ENCODE measurements at regions not wholly inside any gene's neighbourhood (a gene's known extent, or its start where the extent isn't known, plus 50 kb on each side); places are given as distances from the start of the nearest gene placed in this dataset.

DNA sequence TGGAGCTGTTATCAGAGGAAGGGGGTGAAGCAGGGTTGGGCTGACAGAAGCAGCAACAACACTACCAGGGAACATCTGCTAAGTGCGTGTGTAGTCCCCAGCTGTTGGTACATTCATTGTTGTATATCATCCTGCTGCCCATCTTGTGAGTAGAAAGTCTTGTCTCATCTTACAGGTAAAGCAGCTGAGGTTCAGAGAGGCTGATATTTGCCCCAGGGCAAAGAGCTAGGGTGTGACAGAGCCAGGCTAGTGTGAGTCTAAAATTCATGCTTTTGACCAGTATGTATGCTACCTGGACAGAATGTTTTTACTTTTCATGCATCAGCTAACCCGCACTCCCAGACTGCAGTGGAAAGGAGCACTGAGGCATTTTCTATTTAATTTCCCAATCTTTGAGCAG lies 221.6 kb downstream of the STK31 start:
- TF ChIP-seq POLR2A (IDR thresholded peaks at IDR 0.05): no peak
- TF ChIP-seq, protein P1, sequence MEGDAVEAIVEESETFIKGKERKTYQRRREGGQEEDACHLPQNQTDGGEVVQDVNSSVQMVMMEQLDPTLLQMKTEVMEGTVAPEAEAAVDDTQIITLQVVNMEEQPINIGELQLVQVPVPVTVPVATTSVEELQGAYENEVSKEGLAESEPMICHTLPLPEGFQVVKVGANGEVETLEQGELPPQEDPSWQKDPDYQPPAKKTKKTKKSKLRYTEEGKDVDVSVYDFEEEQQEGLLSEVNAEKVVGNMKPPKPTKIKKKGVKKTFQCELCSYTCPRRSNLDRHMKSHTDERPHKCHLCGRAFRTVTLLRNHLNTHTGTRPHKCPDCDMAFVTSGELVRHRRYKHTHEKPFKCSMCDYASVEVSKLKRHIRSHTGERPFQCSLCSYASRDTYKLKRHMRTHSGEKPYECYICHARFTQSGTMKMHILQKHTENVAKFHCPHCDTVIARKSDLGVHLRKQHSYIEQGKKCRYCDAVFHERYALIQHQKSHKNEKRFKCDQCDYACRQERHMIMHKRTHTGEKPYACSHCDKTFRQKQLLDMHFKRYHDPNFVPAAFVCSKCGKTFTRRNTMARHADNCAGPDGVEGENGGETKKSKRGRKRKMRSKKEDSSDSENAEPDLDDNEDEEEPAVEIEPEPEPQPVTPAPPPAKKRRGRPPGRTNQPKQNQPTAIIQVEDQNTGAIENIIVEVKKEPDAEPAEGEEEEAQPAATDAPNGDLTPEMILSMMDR (IDR thresholded peaks at IDR 0.05): no peak
- TF ChIP-seq EP300 (IDR thresholded peaks at IDR 0.05; ENCODE audit: low read depth): no peak

Measured in transverse colon (tissue), 3 donors.